ENCODE measurements at regions not wholly inside any gene's neighbourhood (a gene's known extent, or its start where the extent isn't known, plus 50 kb on each side); places are given as distances from the start of the nearest gene placed in this dataset.
"Not testable (repeated sequence)": the region's sequence is repeated elsewhere in the genome, so short reads cannot be mapped to it uniquely, and the experiment has no call there.

- H3K4me1 Mint-ChIP-seq (ENCODE audit: low read depth): no peaks in the 10 kb centered on the region
- no peaks in the 10 kb centered on the region for H3K36me3 Mint-ChIP-seq (ENCODE audit: low read depth)
- no peak for TF ChIP-seq CTCF (IDR thresholded peaks at IDR 0.05)
- H3K27ac Mint-ChIP-seq (ENCODE audit: unreplicated experiment): no peak overlapping the region
- no peak for DNase-seq (ENCODE audit: low spot score)
- peaks cover 2% of the 10 kb centered on the region for H3K27me3 Mint-ChIP-seq (ENCODE audit: low read depth)
- no peak overlapping the region for H3K4me3 Mint-ChIP-seq (ENCODE audit: unreplicated experiment)
- H3K9me3 Mint-ChIP-seq (ENCODE audit: low read depth): no peaks in the 10 kb centered on the region
These were observed 275.2 kb upstream of the CNR1 start for GRCh38 chr6:88441346-88441745.

GRCh38 chr6:88428068-88428467, 261.9 kb upstream of the CNR1 start:
- Mint-ChIP-seq H3K4me3 (ENCODE audit: unreplicated experiment) (no peak overlapping the region), H3K27me3 (ENCODE audit: low read depth) (peaks cover 13% of the 10 kb centered on the region), H3K27ac (ENCODE audit: unreplicated experiment) (no peak overlapping the region), H3K36me3 (ENCODE audit: low read depth) (no peaks in the 10 kb centered on the region), H3K4me1 (ENCODE audit: low read depth) (no peaks in the 10 kb centered on the region), H3K9me3 (ENCODE audit: low read depth) (no peaks in the 10 kb centered on the region)
- no peak for DNase-seq (ENCODE audit: low spot score)
- TF ChIP-seq CTCF (IDR thresholded peaks at IDR 0.05): no peak

- no peak for TF ChIP-seq CTCF (IDR thresholded peaks at IDR 0.05)
- Mint-ChIP-seq H3K9me3 (ENCODE audit: low read depth) (no peaks in the 10 kb centered on the region), H3K27me3 (ENCODE audit: low read depth) (peaks cover 5% of the 10 kb centered on the region), H3K4me3 (ENCODE audit: unreplicated experiment) (no peak overlapping the region), H3K4me1 (ENCODE audit: low read depth) (no peaks in the 10 kb centered on the region), H3K36me3 (ENCODE audit: low read depth) (no peaks in the 10 kb centered on the region), H3K27ac (ENCODE audit: unreplicated experiment) (no peak overlapping the region)
- DNase-seq (ENCODE audit: low spot score): no peak
These were observed 259.9 kb upstream of the CNR1 start for GRCh38 chr6:88426005-88426404.

- H3K27ac Mint-ChIP-seq (ENCODE audit: unreplicated experiment): no peak overlapping the region
- DNase-seq (ENCODE audit: low spot score): no peak
- no peaks in the 10 kb centered on the region for H3K4me1 Mint-ChIP-seq (ENCODE audit: low read depth)
- peaks cover 4% of the 10 kb centered on the region for H3K27me3 Mint-ChIP-seq (ENCODE audit: low read depth)
- no peaks in the 10 kb centered on the region for H3K9me3 Mint-ChIP-seq (ENCODE audit: low read depth)
- no peaks in the 10 kb centered on the region for H3K36me3 Mint-ChIP-seq (ENCODE audit: low read depth)
- H3K4me3 Mint-ChIP-seq (ENCODE audit: unreplicated experiment): no peak overlapping the region
- no peak for TF ChIP-seq CTCF (IDR thresholded peaks at IDR 0.05)
These were observed 256.7 kb upstream of the CNR1 start for GRCh38 chr6:88422831-88423230.

- DNase-seq (ENCODE audit: low spot score); H3K27me3 Mint-ChIP-seq (ENCODE audit: low read depth); H3K27ac Mint-ChIP-seq (ENCODE audit: unreplicated experiment); H3K4me3 Mint-ChIP-seq (ENCODE audit: unreplicated experiment); H3K36me3 Mint-ChIP-seq (ENCODE audit: low read depth); H3K9me3 Mint-ChIP-seq (ENCODE audit: low read depth); H3K4me1 Mint-ChIP-seq (ENCODE audit: low read depth): not testable (repeated sequence)
These were observed 254.9 kb upstream of the CNR1 start for GRCh38 chr6:88420967-88421488.

- not testable (repeated sequence) for H3K9me3 Mint-ChIP-seq (ENCODE audit: low read depth); H3K4me1 Mint-ChIP-seq (ENCODE audit: low read depth); H3K27ac Mint-ChIP-seq (ENCODE audit: unreplicated experiment); H3K4me3 Mint-ChIP-seq (ENCODE audit: unreplicated experiment); H3K36me3 Mint-ChIP-seq (ENCODE audit: low read depth); H3K27me3 Mint-ChIP-seq (ENCODE audit: low read depth); DNase-seq (ENCODE audit: low spot score)
These were observed 253.0 kb upstream of the CNR1 start for GRCh38 chr6:88418921-88419810.

- not testable (repeated sequence) for H3K36me3 Mint-ChIP-seq (ENCODE audit: low read depth); H3K27me3 Mint-ChIP-seq (ENCODE audit: low read depth); H3K9me3 Mint-ChIP-seq (ENCODE audit: low read depth); H3K4me3 Mint-ChIP-seq (ENCODE audit: unreplicated experiment); H3K27ac Mint-ChIP-seq (ENCODE audit: unreplicated experiment); H3K4me1 Mint-ChIP-seq (ENCODE audit: low read depth); DNase-seq (ENCODE audit: low spot score)
These were observed 251.2 kb upstream of the CNR1 start for GRCh38 chr6:88417361-88417760.

Data from chondrocyte (in vitro differentiated cells).